ENCODE measurements at regions not wholly inside any gene's neighbourhood (a gene's known extent, or its start where the extent isn't known, plus 50 kb on each side); places are given as distances from the start of the nearest gene placed in this dataset.
A peak's percentile ranks its signal among the peaks of the same experiment; 100 is the strongest.
"Not testable (repeated sequence)": the region's sequence is repeated elsewhere in the genome, so short reads cannot be mapped to it uniquely, and the experiment has no call there.

GRCh38 chr10:61818251-61818650, 83.2 kb upstream of the ARID5B start:
- DNase-seq (ENCODE audit: low read depth), result not testable (repeated sequence)

- DNase-seq (ENCODE audit: low read depth), result no peak
Observed at GRCh38 chr10:61819208-61819607, 82.3 kb upstream of the ARID5B start.

- DNase-seq (ENCODE audit: low read depth), result peak; percentile 45
Observed at GRCh38 chr10:61821153-61821552, 80.3 kb upstream of the ARID5B start.

GRCh38 chr10:61821693-61822092, 79.8 kb upstream of the ARID5B start:
- no peak for DNase-seq (ENCODE audit: low read depth)

GRCh38 chr10:61822096-61822495, 79.4 kb upstream of the ARID5B start:
- DNase-seq (ENCODE audit: low read depth), result no peak

- DNase-seq (ENCODE audit: low read depth), result peak; percentile 30
Observed at GRCh38 chr10:61822781-61823230, 78.7 kb upstream of the ARID5B start.

- DNase-seq (ENCODE audit: low read depth), result no peak
Observed at GRCh38 chr10:61825001-61825400, 76.5 kb upstream of the ARID5B start.

GRCh38 chr10:61825628-61826027, 75.9 kb upstream of the ARID5B start:
- no peak for DNase-seq (ENCODE audit: low read depth)

GRCh38 chr10:61828034-61828433, 73.5 kb upstream of the ARID5B start:
- DNase-seq (ENCODE audit: low read depth), result no peak

GRCh38 chr10:61828788-61829187, 72.7 kb upstream of the ARID5B start:
- DNase-seq (ENCODE audit: low read depth), result no peak

GRCh38 chr10:61830072-61830845, 71.2 kb upstream of the ARID5B start:
- no peak for DNase-seq (ENCODE audit: low read depth)

- DNase-seq (ENCODE audit: low read depth), result peak; percentile 42
Observed at GRCh38 chr10:61830846-61831273, 70.6 kb upstream of the ARID5B start.

GRCh38 chr10:61832866-61833481, 68.5 kb upstream of the ARID5B start:
- DNase-seq (ENCODE audit: low read depth), result peak; percentile 69

- DNase-seq (ENCODE audit: low read depth), result no peak
Observed at GRCh38 chr10:61834519-61834918, 67.0 kb upstream of the ARID5B start.

- peak; percentile 86 for DNase-seq (ENCODE audit: low read depth)
Observed at GRCh38 chr10:61835069-61835945, 66.2 kb upstream of the ARID5B start.

- peak; percentile 78 for DNase-seq (ENCODE audit: low read depth)
Observed at GRCh38 chr10:61835946-61836887, 65.3 kb upstream of the ARID5B start.

- DNase-seq (ENCODE audit: low read depth), result peak; percentile 86
Observed at GRCh38 chr10:61836888-61837754, 64.4 kb upstream of the ARID5B start.

- no peak for DNase-seq (ENCODE audit: low read depth)
Observed at GRCh38 chr10:61837755-61838171, 63.7 kb upstream of the ARID5B start.

GRCh38 chr10:61839916-61840315, 61.6 kb upstream of the ARID5B start:
- no peak for DNase-seq (ENCODE audit: low read depth)

GRCh38 chr10:61840403-61840802, 61.1 kb upstream of the ARID5B start:
- DNase-seq (ENCODE audit: low read depth), result no peak

Data from iris pigment epithelial cell (primary cell).